WTC11 (cell line): ENCODE measurements at regions not wholly inside any gene's neighbourhood (a gene's known extent, or its start where the extent isn't known, plus 50 kb on each side); places are given as distances from the start of the nearest gene placed in this dataset.

Experiments used
- ATAC-seq: fragments of 200-7000 bp; cut with Tn5 transposase; 2 replicates; pipeline ENCODE4 v1.10.0; 2021; ENCODE audit warnings: mild to moderate bottlenecking, moderate library complexity
- CTCF ChIA-PET: fragments of 300-600 bp; sonication (Branson Sonifier 250); formaldehyde crosslinking; loops from one replicate; lab custom pipeline; 2021; ENCODE audit warnings: antibody characterized with exemption; lab: Charles Lee
- POLR2A ChIA-PET: fragments of 350-600 bp; sonication (Branson Sonifier 250); formaldehyde crosslinking; loops from one replicate; lab custom pipeline; 2021; ENCODE audit warnings: antibody characterized with exemption; lab: Charles Lee
- DNase-seq: peaks from one replicate; pipeline ENCODE4 v3.0.0; 2021; ENCODE audit warnings: low spot score
- H3K27ac Mint-ChIP-seq: 2 replicates; pipeline ENCODE4 v1.8.0; 2021; ENCODE audit warnings: mixed read lengths
- H3K27me3 Mint-ChIP-seq: 2 replicates; pipeline ENCODE4 v1.8.0; 2021; ENCODE audit warnings: low read depth, mild to moderate bottlenecking, moderate library complexity, mixed read lengths
- H3K36me3 Mint-ChIP-seq: 2 replicates; pipeline ENCODE4 v1.8.0; 2021; ENCODE audit warnings: mixed read lengths
- H3K4me1 Mint-ChIP-seq: 2 replicates; pipeline ENCODE4 v1.8.0; 2022; ENCODE audit warnings: mixed read lengths
- H3K4me3 Mint-ChIP-seq: 2 replicates; pipeline ENCODE4 v1.8.0; 2021; ENCODE audit warnings: mild to moderate bottlenecking, moderate library complexity, mixed read lengths
- H3K9me3 Mint-ChIP-seq: 2 replicates; pipeline ENCODE4 v1.8.0; 2021; ENCODE audit warnings: mixed read lengths
- CBFB ChIP-seq: sonication (generic); formaldehyde crosslinking; IDR thresholded peaks from 2 replicates; pipeline ENCODE4 v1.8.1; 2022; ENCODE audit warnings: mild to moderate bottlenecking, low read depth, missing genetic modification reagents
- CREB1 ChIP-seq: sonication (generic); formaldehyde crosslinking; IDR thresholded peaks from 2 replicates; pipeline ENCODE4 v1.8.0; 2023; ENCODE audit warnings: mild to moderate bottlenecking, missing genetic modification reagents
- ESRRA ChIP-seq: sonication (generic); formaldehyde crosslinking; IDR thresholded peaks from 2 replicates; pipeline ENCODE4 v1.8.1; 2022; ENCODE audit warnings: mild to moderate bottlenecking, missing genetic modification reagents, borderline replicate concordance
- HMGA2 ChIP-seq: fragments of 250-450 bp; sonication (Bioruptor Pico); IDR thresholded peaks from 2 replicates; pipeline ENCODE4 v1.4.0; 2021; ENCODE audit warnings: mild to moderate bottlenecking, moderate library complexity
- JAZF1 ChIP-seq: fragments of 250-450 bp; sonication (Bioruptor Pico); IDR thresholded peaks from 2 replicates; pipeline ENCODE4 v1.9.0; 2021; ENCODE audit warnings: moderate library complexity, mild to moderate bottlenecking, inconsistent platforms
- KAT7 ChIP-seq: sonication (generic); formaldehyde crosslinking; IDR thresholded peaks from 2 replicates; pipeline ENCODE4 v1.8.1; 2023; ENCODE audit warnings: missing genetic modification reagents, mild to moderate bottlenecking, borderline replicate concordance
- NFATC4 ChIP-seq: fragments of 250-450 bp; sonication (Bioruptor Pico); IDR thresholded peaks from 2 replicates; pipeline ENCODE4 v1.9.0; 2021; ENCODE audit warnings: mild to moderate bottlenecking
- NFE2L1 ChIP-seq: sonication (generic); formaldehyde crosslinking; IDR thresholded peaks from 2 replicates; pipeline ENCODE4 v1.8.1; 2023; ENCODE audit warnings: missing genetic modification reagents
- RELA ChIP-seq: sonication (generic); formaldehyde crosslinking; IDR thresholded peaks from 2 replicates; pipeline ENCODE4 v1.8.1; 2022; ENCODE audit warnings: missing genetic modification reagents, mild to moderate bottlenecking, borderline replicate concordance
- SOX15 ChIP-seq: fragments of 250-450 bp; sonication (Bioruptor Pico); IDR thresholded peaks from 2 replicates; pipeline ENCODE4 v1.9.0; 2021; ENCODE audit warnings: mild to moderate bottlenecking
- TEAD4 ChIP-seq: sonication (generic); formaldehyde crosslinking; IDR thresholded peaks from 2 replicates; pipeline ENCODE4 v1.8.0; 2022; ENCODE audit warnings: mild to moderate bottlenecking, missing genetic modification reagents
- ZNF121 ChIP-seq: sonication (generic); formaldehyde crosslinking; IDR thresholded peaks from 2 replicates; pipeline ENCODE4 v1.8.0; 2023; ENCODE audit warnings: missing genetic modification reagents
- ZNF232 ChIP-seq: sonication (generic); formaldehyde crosslinking; IDR thresholded peaks from 2 replicates; pipeline ENCODE4 v1.8.0; 2022; ENCODE audit warnings: mild to moderate bottlenecking, missing genetic modification reagents
- ZNF396 ChIP-seq: fragments of 250-450 bp; sonication (Bioruptor Pico); IDR thresholded peaks from 2 replicates; pipeline ENCODE4 v1.8.0; 2021; ENCODE audit warnings: mild to moderate bottlenecking, moderate library complexity, borderline replicate concordance
- ZNF423 ChIP-seq: fragments of 250-450 bp; sonication (Bioruptor Pico); IDR thresholded peaks from 2 replicates; pipeline ENCODE4 v2.1.2; 2022; ENCODE audit warnings: mild to moderate bottlenecking, moderate library complexity
- TF ChIP-seq, protein P1 (sequence below): fragments of 250-450 bp; sonication (Bioruptor Pico); IDR thresholded peaks from 2 replicates; pipeline ENCODE4 v1.9.0; 2021; ENCODE audit warnings: mild to moderate bottlenecking, borderline replicate concordance
- TF ChIP-seq, protein P2 (sequence below): sonication (generic); formaldehyde crosslinking; conservative IDR thresholded peaks from 2 replicates; pipeline ENCODE4 v1.8.1; 2022; ENCODE audit warnings: mild to moderate bottlenecking, missing genetic modification reagents
- TF ChIP-seq, protein P3 (sequence below): sonication (generic); formaldehyde crosslinking; IDR thresholded peaks from 2 replicates; pipeline ENCODE4 v1.8.1; 2023; ENCODE audit warnings: mild to moderate bottlenecking, moderate library complexity, missing genetic modification reagents
- TF ChIP-seq, protein P4 (sequence below): sonication (generic); formaldehyde crosslinking; IDR thresholded peaks from 2 replicates; pipeline ENCODE4 v1.8.0; 2023; ENCODE audit warnings: mild to moderate bottlenecking, missing genetic modification reagents
- TF ChIP-seq, protein P5 (sequence below): sonication (generic); formaldehyde crosslinking; IDR thresholded peaks from 2 replicates; pipeline ENCODE4 v1.8.0; 2022; ENCODE audit warnings: mild to moderate bottlenecking, missing genetic modification reagents

DNA sequence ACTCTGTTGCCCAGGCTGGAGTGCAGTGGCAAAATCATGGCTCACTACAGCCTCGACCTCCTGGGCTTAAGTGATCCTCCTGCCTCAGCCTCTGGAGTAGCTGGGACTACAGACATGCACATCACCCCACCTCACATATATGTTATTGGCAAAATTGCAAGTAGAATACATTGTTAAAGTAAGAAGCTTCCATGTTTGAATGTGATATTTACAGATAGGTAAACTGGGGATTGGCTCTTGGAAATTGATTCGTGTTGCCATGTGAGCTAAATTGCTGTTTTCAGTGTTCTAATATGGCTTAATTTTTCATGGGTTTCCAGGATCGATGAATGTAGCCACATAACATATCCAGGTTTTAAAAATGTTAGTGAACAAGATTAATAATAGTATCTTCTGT, 149.0 kb upstream of the ZNF217 start:
- peaks cover 57% of the 10 kb centered on the region for H3K4me1 Mint-ChIP-seq
- ChIA-PET CTCF (no interaction called here), POLR2A (interaction anchor here (0.8 kb wide), 1 partner anchor 31 kb away, joined by 3 read pairs; no protein-coding TSS in a partner anchor)
- ATAC-seq (no peak), DNase-seq (no peak)
- H3K9me3 Mint-ChIP-seq: no peaks in the 10 kb centered on the region
- H3K4me3 Mint-ChIP-seq: no peak overlapping the region
- H3K27ac Mint-ChIP-seq: peak overlapping the region; percentile 33; the same call in 1 of the 2 replicates
- TF ChIP-seq ZNF121 (CRISPR knock-in tag) (peak; percentile 78), NFE2L1 (CRISPR knock-in tag) (no peak)
- no peaks in the 10 kb centered on the region for H3K36me3 Mint-ChIP-seq
- no peaks in the 10 kb centered on the region for H3K27me3 Mint-ChIP-seq

DNA sequence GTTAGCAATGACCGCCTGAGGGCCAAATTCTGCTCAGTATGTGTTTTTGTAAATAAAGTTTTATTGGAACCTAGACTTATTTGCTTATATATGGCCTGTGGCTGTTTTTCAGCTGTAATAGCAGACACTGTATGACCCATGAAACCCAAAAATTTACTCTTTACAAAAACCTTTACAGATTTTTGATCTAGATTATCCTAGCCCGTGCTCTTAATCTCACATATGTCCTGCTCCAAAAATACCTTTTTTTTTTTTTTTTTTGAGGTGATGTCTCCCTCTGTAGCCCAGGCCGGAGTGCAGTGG, 148.0 kb upstream of the ZNF217 start:
- H3K36me3 Mint-ChIP-seq: no peaks in the 10 kb centered on the region
- H3K27me3 Mint-ChIP-seq: no peaks in the 10 kb centered on the region
- peaks cover 67% of the 10 kb centered on the region for H3K4me1 Mint-ChIP-seq
- peak overlapping the region; percentile 24; the same call in 1 of the 2 replicates for H3K27ac Mint-ChIP-seq
- H3K4me3 Mint-ChIP-seq: no peak overlapping the region
- DNase-seq (no peak), ATAC-seq (no peak)
- TF ChIP-seq KAT7 (CRISPR knock-in tag) (no peak), HMGA2 (CRISPR knock-in tag) (no peak), SOX15 (CRISPR knock-in tag) (no peak), CREB1 (CRISPR knock-in tag) (no peak), ZNF396 (CRISPR knock-in tag) (no peak), NFATC4 (CRISPR knock-in tag) (no peak), TEAD4 (CRISPR knock-in tag) (no peak), ESRRA (CRISPR knock-in tag) (no peak), JAZF1 (CRISPR knock-in tag) (no peak), ZNF423 (CRISPR knock-in tag) (no peak), RELA (CRISPR knock-in tag) (no peak), ZNF232 (CRISPR knock-in tag) (no peak), CBFB (no peak)
- TF ChIP-seq, protein P1, sequence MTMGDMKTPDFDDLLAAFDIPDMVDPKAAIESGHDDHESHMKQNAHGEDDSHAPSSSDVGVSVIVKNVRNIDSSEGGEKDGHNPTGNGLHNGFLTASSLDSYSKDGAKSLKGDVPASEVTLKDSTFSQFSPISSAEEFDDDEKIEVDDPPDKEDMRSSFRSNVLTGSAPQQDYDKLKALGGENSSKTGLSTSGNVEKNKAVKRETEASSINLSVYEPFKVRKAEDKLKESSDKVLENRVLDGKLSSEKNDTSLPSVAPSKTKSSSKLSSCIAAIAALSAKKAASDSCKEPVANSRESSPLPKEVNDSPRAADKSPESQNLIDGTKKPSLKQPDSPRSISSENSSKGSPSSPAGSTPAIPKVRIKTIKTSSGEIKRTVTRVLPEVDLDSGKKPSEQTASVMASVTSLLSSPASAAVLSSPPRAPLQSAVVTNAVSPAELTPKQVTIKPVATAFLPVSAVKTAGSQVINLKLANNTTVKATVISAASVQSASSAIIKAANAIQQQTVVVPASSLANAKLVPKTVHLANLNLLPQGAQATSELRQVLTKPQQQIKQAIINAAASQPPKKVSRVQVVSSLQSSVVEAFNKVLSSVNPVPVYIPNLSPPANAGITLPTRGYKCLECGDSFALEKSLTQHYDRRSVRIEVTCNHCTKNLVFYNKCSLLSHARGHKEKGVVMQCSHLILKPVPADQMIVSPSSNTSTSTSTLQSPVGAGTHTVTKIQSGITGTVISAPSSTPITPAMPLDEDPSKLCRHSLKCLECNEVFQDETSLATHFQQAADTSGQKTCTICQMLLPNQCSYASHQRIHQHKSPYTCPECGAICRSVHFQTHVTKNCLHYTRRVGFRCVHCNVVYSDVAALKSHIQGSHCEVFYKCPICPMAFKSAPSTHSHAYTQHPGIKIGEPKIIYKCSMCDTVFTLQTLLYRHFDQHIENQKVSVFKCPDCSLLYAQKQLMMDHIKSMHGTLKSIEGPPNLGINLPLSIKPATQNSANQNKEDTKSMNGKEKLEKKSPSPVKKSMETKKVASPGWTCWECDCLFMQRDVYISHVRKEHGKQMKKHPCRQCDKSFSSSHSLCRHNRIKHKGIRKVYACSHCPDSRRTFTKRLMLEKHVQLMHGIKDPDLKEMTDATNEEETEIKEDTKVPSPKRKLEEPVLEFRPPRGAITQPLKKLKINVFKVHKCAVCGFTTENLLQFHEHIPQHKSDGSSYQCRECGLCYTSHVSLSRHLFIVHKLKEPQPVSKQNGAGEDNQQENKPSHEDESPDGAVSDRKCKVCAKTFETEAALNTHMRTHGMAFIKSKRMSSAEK (CRISPR knock-in tag): no peak
- TF ChIP-seq, protein P2, sequence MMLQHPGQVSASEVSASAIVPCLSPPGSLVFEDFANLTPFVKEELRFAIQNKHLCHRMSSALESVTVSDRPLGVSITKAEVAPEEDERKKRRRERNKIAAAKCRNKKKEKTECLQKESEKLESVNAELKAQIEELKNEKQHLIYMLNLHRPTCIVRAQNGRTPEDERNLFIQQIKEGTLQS (CRISPR knock-in tag): no peak
- TF ChIP-seq, protein P3, sequence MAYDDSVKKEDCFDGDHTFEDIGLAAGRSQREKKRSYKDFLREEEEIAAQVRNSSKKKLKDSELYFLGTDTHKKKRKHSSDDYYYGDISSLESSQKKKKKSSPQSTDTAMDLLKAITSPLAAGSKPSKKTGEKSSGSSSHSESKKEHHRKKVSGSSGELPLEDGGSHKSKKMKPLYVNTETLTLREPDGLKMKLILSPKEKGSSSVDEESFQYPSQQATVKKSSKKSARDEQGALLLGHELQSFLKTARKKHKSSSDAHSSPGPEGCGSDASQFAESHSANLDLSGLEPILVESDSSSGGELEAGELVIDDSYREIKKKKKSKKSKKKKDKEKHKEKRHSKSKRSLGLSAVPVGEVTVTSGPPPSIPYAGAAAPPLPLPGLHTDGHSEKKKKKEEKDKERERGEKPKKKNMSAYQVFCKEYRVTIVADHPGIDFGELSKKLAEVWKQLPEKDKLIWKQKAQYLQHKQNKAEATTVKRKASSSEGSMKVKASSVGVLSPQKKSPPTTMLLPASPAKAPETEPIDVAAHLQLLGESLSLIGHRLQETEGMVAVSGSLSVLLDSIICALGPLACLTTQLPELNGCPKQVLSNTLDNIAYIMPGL (CRISPR knock-in tag): no peak
- TF ChIP-seq, protein P4, sequence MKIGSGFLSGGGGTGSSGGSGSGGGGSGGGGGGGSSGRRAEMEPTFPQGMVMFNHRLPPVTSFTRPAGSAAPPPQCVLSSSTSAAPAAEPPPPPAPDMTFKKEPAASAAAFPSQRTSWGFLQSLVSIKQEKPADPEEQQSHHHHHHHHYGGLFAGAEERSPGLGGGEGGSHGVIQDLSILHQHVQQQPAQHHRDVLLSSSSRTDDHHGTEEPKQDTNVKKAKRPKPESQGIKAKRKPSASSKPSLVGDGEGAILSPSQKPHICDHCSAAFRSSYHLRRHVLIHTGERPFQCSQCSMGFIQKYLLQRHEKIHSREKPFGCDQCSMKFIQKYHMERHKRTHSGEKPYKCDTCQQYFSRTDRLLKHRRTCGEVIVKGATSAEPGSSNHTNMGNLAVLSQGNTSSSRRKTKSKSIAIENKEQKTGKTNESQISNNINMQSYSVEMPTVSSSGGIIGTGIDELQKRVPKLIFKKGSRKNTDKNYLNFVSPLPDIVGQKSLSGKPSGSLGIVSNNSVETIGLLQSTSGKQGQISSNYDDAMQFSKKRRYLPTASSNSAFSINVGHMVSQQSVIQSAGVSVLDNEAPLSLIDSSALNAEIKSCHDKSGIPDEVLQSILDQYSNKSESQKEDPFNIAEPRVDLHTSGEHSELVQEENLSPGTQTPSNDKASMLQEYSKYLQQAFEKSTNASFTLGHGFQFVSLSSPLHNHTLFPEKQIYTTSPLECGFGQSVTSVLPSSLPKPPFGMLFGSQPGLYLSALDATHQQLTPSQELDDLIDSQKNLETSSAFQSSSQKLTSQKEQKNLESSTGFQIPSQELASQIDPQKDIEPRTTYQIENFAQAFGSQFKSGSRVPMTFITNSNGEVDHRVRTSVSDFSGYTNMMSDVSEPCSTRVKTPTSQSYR (CRISPR knock-in tag): no peak
- TF ChIP-seq, protein P5, sequence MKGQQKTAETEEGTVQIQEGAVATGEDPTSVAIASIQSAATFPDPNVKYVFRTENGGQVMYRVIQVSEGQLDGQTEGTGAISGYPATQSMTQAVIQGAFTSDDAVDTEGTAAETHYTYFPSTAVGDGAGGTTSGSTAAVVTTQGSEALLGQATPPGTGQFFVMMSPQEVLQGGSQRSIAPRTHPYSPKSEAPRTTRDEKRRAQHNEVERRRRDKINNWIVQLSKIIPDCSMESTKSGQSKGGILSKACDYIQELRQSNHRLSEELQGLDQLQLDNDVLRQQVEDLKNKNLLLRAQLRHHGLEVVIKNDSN (CRISPR knock-in tag): no peak
- POLR2A ChIA-PET: interaction anchor here (0.7 kb wide), 2 partner anchors 8 to 163 kb away, joined by 3 to 5 read pairs; no protein-coding TSS in a partner anchor
- CTCF ChIA-PET: no interaction called here
- no peaks in the 10 kb centered on the region for H3K9me3 Mint-ChIP-seq
